ENCODE measurements at regions not wholly inside any gene's neighbourhood (a gene's known extent, or its start where the extent isn't known, plus 50 kb on each side); places are given as distances from the start of the nearest gene placed in this dataset.

GRCh38 chr1:114227059-114227458 lies 73.4 kb upstream of the SYT6 start:
- no peak for DNase-seq (ENCODE audit: low read depth in 2 of 2)

GRCh38 chr1:114224196-114224907 lies 70.7 kb upstream of the SYT6 start:
- DNase-seq (ENCODE audit: low read depth in 2 of 2) = no peak

- no peak for DNase-seq (ENCODE audit: low read depth in 2 of 2)
These were observed 69.3 kb upstream of the SYT6 start for GRCh38 chr1:114222920-114223319.

- DNase-seq (ENCODE audit: low read depth in 2 of 2) = no peak
These were observed 65.7 kb upstream of the SYT6 start for GRCh38 chr1:114219172-114219868.

- no peak for DNase-seq (ENCODE audit: low read depth in 2 of 2)
These were observed 64.9 kb upstream of the SYT6 start for GRCh38 chr1:114218361-114219171.

- no peak for DNase-seq (ENCODE audit: low read depth in 2 of 2)
These were observed 62.9 kb upstream of the SYT6 start for GRCh38 chr1:114216431-114217173.

- DNase-seq (ENCODE audit: low read depth in 2 of 2) = no peak
These were observed 61.8 kb upstream of the SYT6 start for GRCh38 chr1:114215436-114215835.

- no peak for DNase-seq (ENCODE audit: low read depth in 2 of 2)
These were observed 60.3 kb upstream of the SYT6 start for GRCh38 chr1:114214016-114214415.

GRCh38 chr1:114209971-114210370 lies 56.3 kb upstream of the SYT6 start:
- DNase-seq (ENCODE audit: low read depth in 2 of 2) = no peak

- DNase-seq (ENCODE audit: low read depth in 2 of 2) = no peak
These were observed 55.0 kb upstream of the SYT6 start for GRCh38 chr1:114208714-114209113.

GRCh38 chr1:114208106-114208505 lies 54.4 kb upstream of the SYT6 start:
- DNase-seq (ENCODE audit: low read depth in 2 of 2) = no peak

GRCh38 chr1:114207635-114208034 lies 54.0 kb upstream of the SYT6 start:
- no peak for DNase-seq (ENCODE audit: low read depth in 2 of 2)

- no peak for DNase-seq (ENCODE audit: low read depth in 2 of 2)
These were observed 52.7 kb upstream of the SYT6 start for GRCh38 chr1:114206392-114206791.

GRCh38 chr1:114203595-114204128 lies 50.0 kb upstream of the SYT6 start:
- DNase-seq (ENCODE audit: low read depth in 2 of 2) = no peak

Measured in stimulated activated CD4-positive, alpha-beta T cell treated with anti-CD3 and anti-CD28 coated beads, Interleukin-15, amount 100 ng/mL, for 48 hours (primary cell).